SK-N-SH (cell line): ENCODE measurements at regions not wholly inside any gene's neighbourhood (a gene's known extent, or its start where the extent isn't known, plus 50 kb on each side); places are given as distances from the start of the nearest gene placed in this dataset.

Experiments
- CTCF ChIA-PET: fragments of 300-600, 350-600 bp; formaldehyde crosslinking; extraction: SDS; loops from one replicate; lab custom pipeline; 2021; lab: Yijun Ruan, JAX
- POLR2A ChIA-PET: fragments of 350-600 bp; sonication (Branson Sonifier 250); formaldehyde crosslinking; extraction: SDS; loops from one replicate; lab custom pipeline; 2020; ENCODE audit warnings: antibody characterized with exemption, inconsistent platforms; lab: Yijun Ruan, JAX
- DNase-seq: peaks from one replicate; pipeline ENCODE4 v3.0.0; 2012
- H2AFZ ChIP-seq: fragments of 200-600 bp; sonication (generic); 2 replicates; pipeline ENCODE4 v1.8.1; 2016; ENCODE audit warnings: antibody characterized with exemption, mild to moderate bottlenecking, low read depth
- H3F3A ChIP-seq: fragments of 200-600 bp; sonication (generic); replicated peaks from 2 replicates; pipeline ENCODE3; 2016; ENCODE audit warnings: antibody characterized with exemption, mild to moderate bottlenecking; ENCODE audit not compliant: insufficient read depth
- H3K27ac ChIP-seq, 2 experiments: fragments of 200-500 bp in 1 of 2; fragments of 200-600 bp in 1 of 2; sonication (Bioruptor generic) in 1 of 2; sonication (generic), shearing (Covaris generic) in 1 of 2; 2 replicates each; pipeline versions ENCODE4 v1.5.1 to v1.6.1; 2014 to 2016; ENCODE audit warnings: low read depth in 2 of 2, inconsistent platforms in 1 of 2, low read length in 1 of 2, mild to moderate bottlenecking in 1 of 2, mixed read lengths in 1 of 2
- H3K27me3 ChIP-seq: fragments of 200-600 bp; sonication (generic), shearing (Covaris generic); 2 replicates; pipeline ENCODE4 v1.6.1; 2016; ENCODE audit warnings: mixed run types; ENCODE audit not compliant: insufficient read depth
- H3K36me3 ChIP-seq, 2 experiments: fragments of 200-500 bp in 1 of 2; fragments of 200-600 bp in 1 of 2; sonication (Bioruptor generic) in 1 of 2; sonication (generic) in 1 of 2; replicated peaks in 1 of 2; 2 replicates each; pipeline versions ENCODE3 to v1.5.1; 2014 to 2016; ENCODE audit warnings: low read length in 1 of 2, mild to moderate bottlenecking in 1 of 2; ENCODE audit not compliant: insufficient read depth in 2 of 2, control insufficient read depth in 1 of 2
- H3K4me1 ChIP-seq, 2 experiments: fragments of 200-500 bp in 1 of 2; fragments of 200-600 bp in 1 of 2; sonication (Bioruptor generic) in 1 of 2; sonication (generic), shearing (Covaris generic) in 1 of 2; 2 replicates each; pipeline versions ENCODE4 v1.5.1 to v1.6.1; 2014 to 2016; ENCODE audit warnings: low read depth in 1 of 2, low read length in 1 of 2, mixed run types in 1 of 2; ENCODE audit not compliant: insufficient read depth in 2 of 2, control insufficient read depth in 1 of 2
- H3K4me2 ChIP-seq: fragments of 200-600 bp; sonication (generic), shearing (Covaris generic); 2 replicates; pipeline ENCODE4 v1.6.1; 2017; ENCODE audit warnings: mixed run types
- H3K4me3 ChIP-seq, 2 experiments: fragments of 200-500 bp in 1 of 2; fragments of 200-600 bp in 1 of 2; sonication (Bioruptor generic) in 1 of 2; sonication (generic), shearing (Covaris generic) in 1 of 2; 2 replicates each; pipeline versions ENCODE4 v1.5.1 to v1.8.1; 2014 to 2016; ENCODE audit warnings: low read depth in 2 of 2, inconsistent platforms in 1 of 2, low read length in 1 of 2, mild to moderate bottlenecking in 1 of 2, mixed read lengths in 1 of 2, moderate library complexity in 1 of 2
- H3K79me2 ChIP-seq: fragments of 200-600 bp; sonication (generic); 2 replicates; pipeline ENCODE4 v1.8.1; 2017; ENCODE audit warnings: mild to moderate bottlenecking; ENCODE audit not compliant: insufficient read depth
- H3K9ac ChIP-seq: fragments of 200-600 bp; sonication (generic); 2 replicates; pipeline ENCODE4 v1.6.1; 2017; ENCODE audit warnings: mixed run types
- H3K9me2 ChIP-seq: fragments of 200-600 bp; sonication (generic); 2 replicates; pipeline ENCODE4 v1.6.1; 2017; ENCODE audit warnings: mixed run types
- H3K9me3 ChIP-seq: fragments of 200-600 bp; sonication (generic); 2 replicates; pipeline ENCODE4 v1.6.1; 2017; ENCODE audit warnings: mixed run types, mild to moderate bottlenecking, moderate library complexity
- H4K20me1 ChIP-seq: fragments of 200-600 bp; sonication (generic); 2 replicates; pipeline ENCODE4 v1.6.1; 2017; ENCODE audit warnings: mild to moderate bottlenecking, mixed run types; ENCODE audit not compliant: insufficient read depth
- CHD2 ChIP-seq: fragments of 150-350 bp; IDR thresholded peaks from 2 replicates; pipeline ENCODE4 v1.6.1; 2018; ENCODE audit warnings: low read length; ENCODE audit not compliant: partially characterized antibody
- ELF1 ChIP-seq: IDR thresholded peaks from 2 replicates; pipeline ENCODE4 v1.4.0; 2012
- EP300 ChIP-seq, 2 experiments: IDR thresholded peaks; 2 replicates each; pipeline versions ENCODE4 v1.4.0 to v1.6.1; 2012; ENCODE audit warnings: borderline replicate concordance in 1 of 2, low read depth in 1 of 2, low read length in 1 of 2
- EZH2phosphoT487 ChIP-seq: fragments of 200-600 bp; sonication (generic); IDR thresholded peaks from 2 replicates; pipeline ENCODE4 v1.6.1; 2017; ENCODE audit warnings: low read depth, mixed run types, mild to moderate bottlenecking, antibody characterized with exemption, moderate library complexity, borderline replicate concordance
- FOXM1 ChIP-seq: IDR thresholded peaks from 2 replicates; pipeline ENCODE4 v1.4.0; 2012; ENCODE audit warnings: low read depth, mild to moderate bottlenecking
- GABPA ChIP-seq: IDR thresholded peaks from 2 replicates; pipeline ENCODE4 v1.4.0; 2012; ENCODE audit warnings: low read depth, mild to moderate bottlenecking
- IRF3 ChIP-seq: fragments of 150-350 bp; IDR thresholded peaks from 2 replicates; pipeline ENCODE4 v1.6.1; 2016; ENCODE audit warnings: mild to moderate bottlenecking, low read depth, low read length
- JUND ChIP-seq: IDR thresholded peaks from 2 replicates; pipeline ENCODE4 v1.4.0; 2012
- MAX ChIP-seq: IDR thresholded peaks from 2 replicates; pipeline ENCODE4 v1.4.0; 2012; ENCODE audit warnings: low read depth
- MEF2A ChIP-seq: IDR thresholded peaks from 2 replicates; pipeline ENCODE4 v1.4.0; 2012; ENCODE audit warnings: low read depth, borderline replicate concordance
- NFIC ChIP-seq: IDR thresholded peaks from 2 replicates; pipeline ENCODE4 v1.4.0; 2012; ENCODE audit warnings: borderline replicate concordance
- NRF1 ChIP-seq: IDR thresholded peaks from 2 replicates; pipeline ENCODE4 v1.6.1; 2012; ENCODE audit warnings: low read depth, mild to moderate bottlenecking, low read length
- PBX3 ChIP-seq: IDR thresholded peaks from 2 replicates; pipeline ENCODE4; 2012
- RAD21 ChIP-seq: IDR thresholded peaks from 2 replicates; pipeline ENCODE4 v1.6.1; 2012; ENCODE audit warnings: mild to moderate bottlenecking, low read length
- REST ChIP-seq: IDR thresholded peaks from 2 replicates; pipeline ENCODE4 v1.6.1; 2012; ENCODE audit warnings: mild to moderate bottlenecking, low read depth, low read length, moderate library complexity
- RXRA ChIP-seq: IDR thresholded peaks from 2 replicates; pipeline ENCODE4 v1.4.0; 2012; ENCODE audit warnings: low read depth, mild to moderate bottlenecking, borderline replicate concordance
- SIN3A ChIP-seq: IDR thresholded peaks from 2 replicates; pipeline ENCODE4 v1.6.1; 2012; ENCODE audit warnings: low read depth, mild to moderate bottlenecking, low read length, moderate library complexity, borderline replicate concordance
- TEAD4 ChIP-seq: IDR thresholded peaks from 2 replicates; pipeline ENCODE4 v1.4.0; 2012; ENCODE audit warnings: mild to moderate bottlenecking, borderline replicate concordance; ENCODE audit not compliant: insufficient read depth
- USF1 ChIP-seq: IDR thresholded peaks from 2 replicates; pipeline ENCODE4 v1.4.0; 2012; ENCODE audit warnings: low read depth, borderline replicate concordance
- USF2 ChIP-seq: fragments of 150-350 bp; IDR thresholded peaks from 2 replicates; pipeline ENCODE4 v1.6.1; 2017; ENCODE audit warnings: antibody characterized with exemption, low read length, low read depth, borderline replicate concordance
- YY1 ChIP-seq: IDR thresholded peaks from 2 replicates; pipeline ENCODE4 v1.4.0; 2012; ENCODE audit warnings: low read depth, mild to moderate bottlenecking
- WGBS: methylation state at CpG from one replicate; pipeline ENCODE4 v1.1.6; 2017; ENCODE audit warnings: low lambda C conversion rate; 5-methylcytosine and 5-hydroxymethylcytosine counted together

- no peaks in the 10 kb centered on the region for H4K20me1 ChIP-seq
- TF ChIP-seq TEAD4 (no peak), MEF2A (no peak), FOXM1 (no peak), EP300 (IDR thresholded peaks at IDR 0.05; ENCODE audit: borderline replicate concordance in 1 of 2, low read depth in 1 of 2, low read length in 1 of 2) (no peak), IRF3 (no peak), RAD21 (no peak), GABPA (no peak), SIN3A (no peak), CHD2 (no peak), JUND (no peak), RXRA (no peak), ELF1 (no peak), EZH2phosphoT487 (no peak)
- no peaks in the 10 kb centered on the region for H3K4me1 ChIP-seq
- CTCF ChIA-PET: no interaction called here
- H3F3A ChIP-seq: no peaks in the 10 kb centered on the region
- DNase-seq: no peak
- no peaks in the 10 kb centered on the region for H3K9me2 ChIP-seq
- no peak overlapping the region for H3K4me3 ChIP-seq
- no peak overlapping the region for H3K4me2 ChIP-seq
- H3K79me2 ChIP-seq: no peaks in the 10 kb centered on the region
- no peak overlapping the region for H3K9ac ChIP-seq
- H3K9me3 ChIP-seq: no peaks in the 10 kb centered on the region
- no peak overlapping the region for H2AFZ ChIP-seq
- POLR2A ChIA-PET: no interaction called here
- no peak overlapping the region for H3K27ac ChIP-seq
- WGBS: 73% methylated on average over 6 of the region's 6 CpGs
- no peaks in the 10 kb centered on the region for H3K36me3 ChIP-seq
- H3K27me3 ChIP-seq: no peaks in the 10 kb centered on the region
Measured at GRCh38 chr2:181165199-181165868, 184.9 kb downstream of the UBE2E3 start.

- CTCF ChIA-PET: interaction anchor here (0.6 to 0.7 kb wide), 2 partner anchors 11 to 189 kb away, joined by 3 read pairs; partner anchors contain the start of gene UBE2E3
- Histone ChIP-seq H3K4me3 (no peak overlapping the region), H3K9me3 (no peaks in the 10 kb centered on the region), H3K27me3 (no peaks in the 10 kb centered on the region), H3K4me2 (no peak overlapping the region), H3K9ac (no peak overlapping the region), H3K79me2 (no peaks in the 10 kb centered on the region), H3K4me1 (no peaks in the 10 kb centered on the region), H4K20me1 (no peaks in the 10 kb centered on the region), H3K27ac (no peak overlapping the region), H3K36me3 (no peaks in the 10 kb centered on the region), H3F3A (no peaks in the 10 kb centered on the region), H3K9me2 (no peaks in the 10 kb centered on the region), H2AFZ (no peak overlapping the region)
- POLR2A ChIA-PET: no interaction called here
- DNase-seq: no peak
- WGBS: 71% methylated on average over 1 of the region's 1 CpG
- no peak for TF ChIP-seq PBX3
- no peak for TF ChIP-seq USF2
- TF ChIP-seq REST: no peak
- TF ChIP-seq NRF1: no peak
- TF ChIP-seq YY1: no peak
- no peak for TF ChIP-seq USF1
- no peak for TF ChIP-seq MAX
- no peak for TF ChIP-seq EZH2phosphoT487
- TF ChIP-seq NFIC: no peak
- TF ChIP-seq GABPA: no peak
- no peak for TF ChIP-seq RXRA
Measured at GRCh38 chr2:181169503-181169902, 189.1 kb downstream of the UBE2E3 start.
